Prostate gland (tissue), 2 donors: ENCODE measurements at regions not wholly inside any gene's neighbourhood (a gene's known extent, or its start where the extent isn't known, plus 50 kb on each side); places are given as distances from the start of the nearest gene placed in this dataset.

Experiments used
- POLR2A ChIP-seq: fragments of 450-650 bp; IDR thresholded peaks from one replicate; pipeline ENCODE4 v1.6.1; 2016; ENCODE audit warnings: antibody characterized with exemption, mild to moderate bottlenecking
- TF ChIP-seq, protein P1 (sequence below), 4 experiments: fragments of 200-600 bp in 2 of 4; fragments of 450-650 bp in 2 of 4; sonication (generic) in 2 of 4; IDR thresholded peaks; 1 replicate in 3 of 4; 2 replicates in 1 of 4; pipeline ENCODE4 v1.5.1; 2016 to 2019; ENCODE audit warnings: antibody characterized with exemption in 4 of 4, mild to moderate bottlenecking in 2 of 4, moderate library complexity in 2 of 4

DNA sequence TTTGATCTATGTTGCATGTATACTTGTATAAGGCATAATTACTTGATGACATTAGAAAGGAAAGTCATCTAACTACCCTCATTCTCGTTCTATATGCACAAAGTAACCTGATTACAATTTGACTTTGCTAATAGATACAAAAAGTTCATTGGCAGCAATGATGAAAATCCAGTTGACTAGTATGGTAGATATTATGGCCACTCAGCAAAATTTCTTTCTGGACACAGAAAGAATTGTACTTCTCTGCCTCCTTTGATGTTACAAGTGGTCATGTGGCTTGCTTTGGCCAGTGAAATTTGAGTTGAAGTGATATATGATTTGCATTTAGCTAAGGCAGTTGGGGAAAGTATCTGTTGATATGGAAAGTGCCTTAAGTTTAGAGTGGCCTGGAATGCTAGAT lies 723.7 kb upstream of the ARRDC3 start:
- TF ChIP-seq, protein P1, sequence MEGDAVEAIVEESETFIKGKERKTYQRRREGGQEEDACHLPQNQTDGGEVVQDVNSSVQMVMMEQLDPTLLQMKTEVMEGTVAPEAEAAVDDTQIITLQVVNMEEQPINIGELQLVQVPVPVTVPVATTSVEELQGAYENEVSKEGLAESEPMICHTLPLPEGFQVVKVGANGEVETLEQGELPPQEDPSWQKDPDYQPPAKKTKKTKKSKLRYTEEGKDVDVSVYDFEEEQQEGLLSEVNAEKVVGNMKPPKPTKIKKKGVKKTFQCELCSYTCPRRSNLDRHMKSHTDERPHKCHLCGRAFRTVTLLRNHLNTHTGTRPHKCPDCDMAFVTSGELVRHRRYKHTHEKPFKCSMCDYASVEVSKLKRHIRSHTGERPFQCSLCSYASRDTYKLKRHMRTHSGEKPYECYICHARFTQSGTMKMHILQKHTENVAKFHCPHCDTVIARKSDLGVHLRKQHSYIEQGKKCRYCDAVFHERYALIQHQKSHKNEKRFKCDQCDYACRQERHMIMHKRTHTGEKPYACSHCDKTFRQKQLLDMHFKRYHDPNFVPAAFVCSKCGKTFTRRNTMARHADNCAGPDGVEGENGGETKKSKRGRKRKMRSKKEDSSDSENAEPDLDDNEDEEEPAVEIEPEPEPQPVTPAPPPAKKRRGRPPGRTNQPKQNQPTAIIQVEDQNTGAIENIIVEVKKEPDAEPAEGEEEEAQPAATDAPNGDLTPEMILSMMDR (IDR thresholded peaks at IDR 0.05), result no peak
- no peak for TF ChIP-seq POLR2A
